ENCODE measurements at regions not wholly inside any gene's neighbourhood (a gene's known extent, or its start where the extent isn't known, plus 50 kb on each side); places are given as distances from the start of the nearest gene placed in this dataset.
"Not testable (repeated sequence)": the region's sequence is repeated elsewhere in the genome, so short reads cannot be mapped to it uniquely, and the experiment has no call there.

- ATAC-seq (replicated peaks) (no peak), DNase-seq (no peak)
- Mint-ChIP-seq H3K4me3 (no peak overlapping the region), H3K27me3 (peaks cover 21 to 38% of the 10 kb centered on the region in 2 donors), H3K27ac (no peak overlapping the region), H3K9me3 (no peaks in the 10 kb centered on the region), H3K36me3 (ENCODE audit: insufficient read depth) (no peaks in the 10 kb centered on the region), H3K4me1 (ENCODE audit: low read depth in 2 of 2) (peaks cover 0 to 8% of the 10 kb centered on the region in 2 donors)
Measured at GRCh38 chr17:14541714-14542113, 240.8 kb downstream of the HS3ST3B1 start.

- Mint-ChIP-seq H3K4me3 (no peak overlapping the region), H3K27me3 (peaks cover 18 to 31% of the 10 kb centered on the region in 2 donors), H3K27ac (peak overlapping the region in 1 of 2 donors; percentile 18), H3K36me3 (ENCODE audit: insufficient read depth) (no peaks in the 10 kb centered on the region), H3K4me1 (ENCODE audit: low read depth in 2 of 2) (no peaks in the 10 kb centered on the region), H3K9me3 (no peaks in the 10 kb centered on the region)
- DNase-seq: no peak
- ATAC-seq (replicated peaks): no peak
Measured at GRCh38 chr17:14539801-14540200, 238.9 kb downstream of the HS3ST3B1 start.

GRCh38 chr17:14532242-14532641, 231.4 kb downstream of the HS3ST3B1 start:
- not testable (repeated sequence) for H3K27ac Mint-ChIP-seq; DNase-seq; ATAC-seq (replicated peaks); H3K4me3 Mint-ChIP-seq; H3K4me1 Mint-ChIP-seq (ENCODE audit: low read depth in 2 of 2); H3K36me3 Mint-ChIP-seq (ENCODE audit: insufficient read depth)
- peaks cover 9 to 10% of the 10 kb centered on the region in 2 donors for H3K9me3 Mint-ChIP-seq
- H3K27me3 Mint-ChIP-seq: peaks cover 0 to 23% of the 10 kb centered on the region in 2 donors

- no peaks in the 10 kb centered on the region for H3K36me3 Mint-ChIP-seq (ENCODE audit: insufficient read depth)
- ATAC-seq (replicated peaks): peak; percentile 49
- no peak overlapping the region for H3K4me3 Mint-ChIP-seq
- no peaks in the 10 kb centered on the region for H3K9me3 Mint-ChIP-seq
- peak overlapping the region in 1 of 2 donors; percentile 16 for H3K27ac Mint-ChIP-seq
- no peak for DNase-seq
- H3K27me3 Mint-ChIP-seq: peaks cover 0 to 1% of the 10 kb centered on the region in 2 donors
- peaks cover 14 to 17% of the 10 kb centered on the region in 2 donors for H3K4me1 Mint-ChIP-seq (ENCODE audit: low read depth in 2 of 2)
Measured at GRCh38 chr17:14525551-14526455, 224.9 kb downstream of the HS3ST3B1 start.

GRCh38 chr17:14522795-14523387, 222.0 kb downstream of the HS3ST3B1 start:
- Mint-ChIP-seq H3K9me3 (no peaks in the 10 kb centered on the region), H3K27me3 (peaks cover 8 to 15% of the 10 kb centered on the region in 2 donors), H3K27ac (no peak overlapping the region), H3K4me3 (no peak overlapping the region), H3K36me3 (ENCODE audit: insufficient read depth) (no peaks in the 10 kb centered on the region), H3K4me1 (ENCODE audit: low read depth in 2 of 2) (peaks cover 14 to 17% of the 10 kb centered on the region in 2 donors)
- no peak for ATAC-seq (replicated peaks)
- no peak for DNase-seq

GRCh38 chr17:14518919-14519318, 218.0 kb downstream of the HS3ST3B1 start:
- H3K27ac Mint-ChIP-seq; ATAC-seq (replicated peaks); DNase-seq: not testable (repeated sequence)

GRCh38 chr17:14514973-14515372, 214.1 kb downstream of the HS3ST3B1 start:
- Mint-ChIP-seq H3K36me3 (ENCODE audit: insufficient read depth) (no peaks in the 10 kb centered on the region), H3K4me3 (no peak overlapping the region)
- ATAC-seq (replicated peaks): no peak

More at GRCh38 chr17:14518919-14519318, 218.0 kb downstream of the HS3ST3B1 start:
- peaks cover 8 to 15% of the 10 kb centered on the region in 2 donors for H3K27me3 Mint-ChIP-seq
- H3K4me1 Mint-ChIP-seq (ENCODE audit: low read depth in 2 of 2); H3K9me3 Mint-ChIP-seq; H3K4me3 Mint-ChIP-seq; H3K36me3 Mint-ChIP-seq (ENCODE audit: insufficient read depth): not testable (repeated sequence)

GRCh38 chr17:14513835-14514234, 213.0 kb downstream of the HS3ST3B1 start:
- Mint-ChIP-seq H3K4me3 (no peak overlapping the region), H3K9me3 (no peaks in the 10 kb centered on the region), H3K4me1 (ENCODE audit: low read depth in 2 of 2) (no peaks in the 10 kb centered on the region), H3K27ac (no peak overlapping the region), H3K36me3 (ENCODE audit: insufficient read depth) (no peaks in the 10 kb centered on the region), H3K27me3 (peaks cover 0 to 3% of the 10 kb centered on the region in 2 donors)
- ATAC-seq (replicated peaks) (no peak), DNase-seq (no peak)

More at GRCh38 chr17:14514973-14515372, 214.1 kb downstream of the HS3ST3B1 start:
- Mint-ChIP-seq H3K9me3 (no peaks in the 10 kb centered on the region), H3K27me3 (peaks cover 8 to 11% of the 10 kb centered on the region in 2 donors), H3K27ac (no peak overlapping the region), H3K4me1 (ENCODE audit: low read depth in 2 of 2) (no peaks in the 10 kb centered on the region)
- no peak for DNase-seq

GRCh38 chr17:14510136-14510535, 209.3 kb downstream of the HS3ST3B1 start:
- no peak for ATAC-seq (replicated peaks)
- H3K9me3 Mint-ChIP-seq: no peaks in the 10 kb centered on the region

GRCh38 chr17:14508156-14508555, 207.3 kb downstream of the HS3ST3B1 start:
- no peak overlapping the region for H3K27ac Mint-ChIP-seq
- ATAC-seq (replicated peaks) (no peak), DNase-seq (no peak)
- no peaks in the 10 kb centered on the region for H3K9me3 Mint-ChIP-seq
- peaks cover 0 to 13% of the 10 kb centered on the region in 2 donors for H3K27me3 Mint-ChIP-seq
- no peaks in the 10 kb centered on the region for H3K4me1 Mint-ChIP-seq (ENCODE audit: low read depth in 2 of 2)
- no peaks in the 10 kb centered on the region for H3K36me3 Mint-ChIP-seq (ENCODE audit: insufficient read depth)
- no peak overlapping the region for H3K4me3 Mint-ChIP-seq

More at GRCh38 chr17:14510136-14510535, 209.3 kb downstream of the HS3ST3B1 start:
- Mint-ChIP-seq H3K27me3 (peaks cover 0 to 5% of the 10 kb centered on the region in 2 donors), H3K4me1 (ENCODE audit: low read depth in 2 of 2) (no peaks in the 10 kb centered on the region), H3K36me3 (ENCODE audit: insufficient read depth) (no peaks in the 10 kb centered on the region), H3K4me3 (no peak overlapping the region), H3K27ac (no peak overlapping the region)
- no peak for DNase-seq

GRCh38 chr17:14506364-14506763, 205.5 kb downstream of the HS3ST3B1 start:
- H3K4me1 Mint-ChIP-seq (ENCODE audit: low read depth in 2 of 2): no peaks in the 10 kb centered on the region
- no peak for DNase-seq
- ATAC-seq (replicated peaks): no peak
- no peaks in the 10 kb centered on the region for H3K36me3 Mint-ChIP-seq (ENCODE audit: insufficient read depth)
- H3K9me3 Mint-ChIP-seq: no peaks in the 10 kb centered on the region
- no peak overlapping the region for H3K27ac Mint-ChIP-seq
- peaks cover 0 to 19% of the 10 kb centered on the region in 2 donors for H3K27me3 Mint-ChIP-seq
- no peak overlapping the region for H3K4me3 Mint-ChIP-seq

GRCh38 chr17:14505606-14506005, 204.7 kb downstream of the HS3ST3B1 start:
- Mint-ChIP-seq H3K4me3 (no peak overlapping the region), H3K27ac (no peak overlapping the region), H3K9me3 (no peaks in the 10 kb centered on the region), H3K4me1 (ENCODE audit: low read depth in 2 of 2) (no peaks in the 10 kb centered on the region), H3K27me3 (peaks cover 0 to 19% of the 10 kb centered on the region in 2 donors), H3K36me3 (ENCODE audit: insufficient read depth) (no peaks in the 10 kb centered on the region)
- no peak for DNase-seq
- ATAC-seq (replicated peaks): no peak

GRCh38 chr17:14499976-14500375, 199.1 kb downstream of the HS3ST3B1 start:
- ATAC-seq (replicated peaks) (no peak), DNase-seq (no peak)
- Mint-ChIP-seq H3K4me3 (no peak overlapping the region), H3K27ac (no peak overlapping the region), H3K9me3 (peaks cover 0 to 1% of the 10 kb centered on the region in 2 donors), H3K36me3 (ENCODE audit: insufficient read depth) (peaks cover 3% of the 10 kb centered on the region), H3K27me3 (peaks cover 21 to 30% of the 10 kb centered on the region in 2 donors), H3K4me1 (ENCODE audit: low read depth in 2 of 2) (no peaks in the 10 kb centered on the region)

All from effector memory CD8-positive, alpha-beta T cell (primary cell).